ENCODE measurements at regions not wholly inside any gene's neighbourhood (a gene's known extent, or its start where the extent isn't known, plus 50 kb on each side); places are given as distances from the start of the nearest gene placed in this dataset.

GRCh38 chr2:111679202-111679601 is 204.8 kb downstream of the ANAPC1 start:
- Histone ChIP-seq H3K23ac (ENCODE audit: low read length) (no peak overlapping the region), H4K91ac (ENCODE audit: low read depth, low read length) (no peak overlapping the region), H4K12ac (ENCODE audit: low read depth, low read length) (no peak overlapping the region), H3K14ac (ENCODE audit: low read length) (no peak overlapping the region), H3K36me3 (ENCODE audit: control insufficient read depth in 1 of 2, insufficient read depth in 2 of 2, low read length in 2 of 2) (no peaks in the 10 kb centered on the region), H3K4me2 (ENCODE audit: low read length) (no peak overlapping the region), H3K9me3 (ENCODE audit: insufficient read depth, low read depth, low read length) (no peaks in the 10 kb centered on the region), H3K4me3 (ENCODE audit: low read depth, low read length) (no peak overlapping the region), H3K79me1 (ENCODE audit: low read length) (no peaks in the 10 kb centered on the region), H3K4ac (ENCODE audit: low read depth, low read length) (no peak overlapping the region), H4K8ac (ENCODE audit: low read depth, low read length) (no peak overlapping the region), H3K4me1 (ENCODE audit: control insufficient read depth in 1 of 2, insufficient read depth in 2 of 2, low read length in 2 of 2) (no peaks in the 10 kb centered on the region), H2BK5ac (ENCODE audit: low read depth, low read length, poor library complexity) (no peak overlapping the region), H3K79me2 (ENCODE audit: control insufficient read depth, insufficient read depth, low read length, poor library complexity) (no peaks in the 10 kb centered on the region), H3K27ac (ENCODE audit: low read depth, low read length) (no peak overlapping the region), H2BK12ac (ENCODE audit: low read length) (no peak overlapping the region), H3K9ac (ENCODE audit: low read length) (no peak overlapping the region), H3K18ac (ENCODE audit: low read length) (no peak overlapping the region), H2AFZ (ENCODE audit: insufficient read depth, low read length, poor library complexity) (no peak overlapping the region), H2AK5ac (ENCODE audit: low read length) (no peak overlapping the region), H2BK120ac (ENCODE audit: insufficient read depth, low read length, poor library complexity) (no peak overlapping the region), H3K27me3 (ENCODE audit: insufficient read depth, low read length) (no peaks in the 10 kb centered on the region)
- DNase-seq: no peak
- WGBS (ENCODE audit: extremely low coverage, insufficient coverage, insufficient read length): no CpG with 5 or more reads among the region's 2 CpGs

GRCh38 chr2:111684611-111685010 is 199.4 kb downstream of the ANAPC1 start:
- Histone ChIP-seq H3K36me3 (ENCODE audit: control insufficient read depth in 1 of 2, insufficient read depth in 2 of 2, low read length in 2 of 2) (no peaks in the 10 kb centered on the region), H3K4ac (ENCODE audit: low read depth, low read length) (no peak overlapping the region), H3K27ac (ENCODE audit: low read depth, low read length) (no peak overlapping the region), H2AFZ (ENCODE audit: insufficient read depth, low read length, poor library complexity) (no peak overlapping the region), H3K27me3 (ENCODE audit: insufficient read depth, low read length) (no peaks in the 10 kb centered on the region), H3K4me2 (ENCODE audit: low read length) (no peak overlapping the region), H4K12ac (ENCODE audit: low read depth, low read length) (no peak overlapping the region), H4K8ac (ENCODE audit: low read depth, low read length) (no peak overlapping the region), H3K18ac (ENCODE audit: low read length) (no peak overlapping the region), H4K91ac (ENCODE audit: low read depth, low read length) (no peak overlapping the region), H2BK5ac (ENCODE audit: low read depth, low read length, poor library complexity) (no peak overlapping the region), H2AK5ac (ENCODE audit: low read length) (no peak overlapping the region), H3K4me1 (ENCODE audit: control insufficient read depth in 1 of 2, insufficient read depth in 2 of 2, low read length in 2 of 2) (peaks cover 2 to 4% of the 10 kb centered on the region in 2 experiments), H2BK12ac (ENCODE audit: low read length) (no peak overlapping the region), H3K79me1 (ENCODE audit: low read length) (no peaks in the 10 kb centered on the region), H3K9ac (ENCODE audit: low read length) (no peak overlapping the region), H3K4me3 (ENCODE audit: low read depth, low read length) (no peak overlapping the region), H3K23ac (ENCODE audit: low read length) (no peak overlapping the region), H2BK120ac (ENCODE audit: insufficient read depth, low read length, poor library complexity) (no peak overlapping the region), H3K79me2 (ENCODE audit: control insufficient read depth, insufficient read depth, low read length, poor library complexity) (no peaks in the 10 kb centered on the region), H3K14ac (ENCODE audit: low read length) (no peak overlapping the region), H3K9me3 (ENCODE audit: insufficient read depth, low read depth, low read length) (no peaks in the 10 kb centered on the region)
- no peak for DNase-seq
- no CpG with 5 or more reads among the region's 3 CpGs for WGBS (ENCODE audit: extremely low coverage, insufficient coverage, insufficient read length)

GRCh38 chr2:111685342-111685741 is 198.7 kb downstream of the ANAPC1 start:
- Histone ChIP-seq H3K18ac (ENCODE audit: low read length) (no peak overlapping the region), H4K91ac (ENCODE audit: low read depth, low read length) (no peak overlapping the region), H3K27me3 (ENCODE audit: insufficient read depth, low read length) (no peaks in the 10 kb centered on the region), H3K27ac (ENCODE audit: low read depth, low read length) (no peak overlapping the region), H2BK5ac (ENCODE audit: low read depth, low read length, poor library complexity) (no peak overlapping the region), H2BK120ac (ENCODE audit: insufficient read depth, low read length, poor library complexity) (no peak overlapping the region), H4K8ac (ENCODE audit: low read depth, low read length) (no peak overlapping the region), H3K36me3 (ENCODE audit: control insufficient read depth in 1 of 2, insufficient read depth in 2 of 2, low read length in 2 of 2) (no peaks in the 10 kb centered on the region), H3K4me3 (ENCODE audit: low read depth, low read length) (no peak overlapping the region), H2AFZ (ENCODE audit: insufficient read depth, low read length, poor library complexity) (no peak overlapping the region), H3K9me3 (ENCODE audit: insufficient read depth, low read depth, low read length) (no peaks in the 10 kb centered on the region), H3K9ac (ENCODE audit: low read length) (no peak overlapping the region), H3K4me2 (ENCODE audit: low read length) (no peak overlapping the region), H2AK5ac (ENCODE audit: low read length) (no peak overlapping the region), H3K14ac (ENCODE audit: low read length) (no peak overlapping the region), H3K23ac (ENCODE audit: low read length) (no peak overlapping the region), H3K79me2 (ENCODE audit: control insufficient read depth, insufficient read depth, low read length, poor library complexity) (no peaks in the 10 kb centered on the region), H3K4me1 (ENCODE audit: control insufficient read depth in 1 of 2, insufficient read depth in 2 of 2, low read length in 2 of 2) (peaks cover 2 to 4% of the 10 kb centered on the region in 2 experiments), H4K12ac (ENCODE audit: low read depth, low read length) (no peak overlapping the region), H3K79me1 (ENCODE audit: low read length) (no peaks in the 10 kb centered on the region), H2BK12ac (ENCODE audit: low read length) (no peak overlapping the region), H3K4ac (ENCODE audit: low read depth, low read length) (no peak overlapping the region)
- DNase-seq: no peak

GRCh38 chr2:111686994-111687393 is 197.0 kb downstream of the ANAPC1 start:
- no peak for DNase-seq
- H2AK5ac ChIP-seq (ENCODE audit: low read length): no peak overlapping the region
- no peak overlapping the region for H2BK5ac ChIP-seq (ENCODE audit: low read depth, low read length, poor library complexity)
- H2BK120ac ChIP-seq (ENCODE audit: insufficient read depth, low read length, poor library complexity): no peak overlapping the region
- no peak overlapping the region for H3K4me3 ChIP-seq (ENCODE audit: low read depth, low read length)
- no peaks in the 10 kb centered on the region for H3K36me3 ChIP-seq (ENCODE audit: control insufficient read depth in 1 of 2, insufficient read depth in 2 of 2, low read length in 2 of 2)
- no peaks in the 10 kb centered on the region for H3K9me3 ChIP-seq (ENCODE audit: insufficient read depth, low read depth, low read length)
- H3K23ac ChIP-seq (ENCODE audit: low read length): no peak overlapping the region
- no peak overlapping the region for H3K14ac ChIP-seq (ENCODE audit: low read length)
- no peak overlapping the region for H3K4ac ChIP-seq (ENCODE audit: low read depth, low read length)
- no peak overlapping the region for H2BK12ac ChIP-seq (ENCODE audit: low read length)
- WGBS (ENCODE audit: extremely low coverage, insufficient coverage, insufficient read length): no CpG with 5 or more reads among the region's 4 CpGs
- H3K27ac ChIP-seq (ENCODE audit: low read depth, low read length): no peak overlapping the region
- no peak overlapping the region for H4K8ac ChIP-seq (ENCODE audit: low read depth, low read length)
- no peaks in the 10 kb centered on the region for H3K79me2 ChIP-seq (ENCODE audit: control insufficient read depth, insufficient read depth, low read length, poor library complexity)
- H3K4me1 ChIP-seq (ENCODE audit: control insufficient read depth in 1 of 2, insufficient read depth in 2 of 2, low read length in 2 of 2): peaks cover 2 to 4% of the 10 kb centered on the region in 2 experiments
- H4K12ac ChIP-seq (ENCODE audit: low read depth, low read length): no peak overlapping the region
- H3K79me1 ChIP-seq (ENCODE audit: low read length): no peaks in the 10 kb centered on the region
- no peak overlapping the region for H3K4me2 ChIP-seq (ENCODE audit: low read length)
- H3K9ac ChIP-seq (ENCODE audit: low read length): no peak overlapping the region
- no peak overlapping the region for H4K91ac ChIP-seq (ENCODE audit: low read depth, low read length)
- H2AFZ ChIP-seq (ENCODE audit: insufficient read depth, low read length, poor library complexity): no peak overlapping the region
- H3K18ac ChIP-seq (ENCODE audit: low read length): no peak overlapping the region
- no peaks in the 10 kb centered on the region for H3K27me3 ChIP-seq (ENCODE audit: insufficient read depth, low read length)
